ENCODE measurements at regions not wholly inside any gene's neighbourhood (a gene's known extent, or its start where the extent isn't known, plus 50 kb on each side); places are given as distances from the start of the nearest gene placed in this dataset.
"Not testable (repeated sequence)": the region's sequence is repeated elsewhere in the genome, so short reads cannot be mapped to it uniquely, and the experiment has no call there.

- DNase-seq, result no peak
These were observed 107.3 kb upstream of the POU3F1 start for GRCh38 chr1:38153778-38154470.

DNA sequence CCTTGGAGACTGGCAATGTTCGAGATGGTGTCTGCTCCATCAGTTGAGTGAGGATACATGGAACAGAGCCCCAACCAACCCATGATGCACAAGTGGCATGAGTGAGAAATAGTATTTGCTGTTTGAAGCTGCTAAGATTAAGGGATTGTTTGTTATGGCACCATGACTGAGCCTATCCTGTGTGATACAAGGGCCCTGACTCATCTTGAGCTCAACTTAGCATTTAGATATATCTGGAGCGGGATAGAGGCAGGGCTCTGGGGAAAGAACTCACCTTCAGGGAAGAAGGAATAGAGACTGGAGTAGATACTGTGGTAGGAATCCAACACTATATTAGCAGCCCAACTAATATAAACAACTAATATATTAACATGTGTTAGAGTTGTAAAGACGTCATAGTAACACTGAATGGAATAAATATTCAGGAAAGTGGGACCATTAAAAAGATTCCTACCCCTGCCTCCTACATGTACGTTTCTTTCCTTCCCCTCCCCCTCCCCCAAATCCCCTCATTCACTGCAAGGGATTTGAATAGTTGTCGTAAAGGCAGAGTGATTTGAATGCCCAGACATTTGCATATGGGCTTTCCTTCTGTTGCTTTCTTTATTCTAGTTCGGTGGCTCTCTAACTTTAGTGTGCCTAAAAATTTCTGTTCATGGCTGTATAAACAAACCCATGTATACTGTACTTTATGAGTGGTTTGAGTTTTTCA, 106.6 kb upstream of the POU3F1 start:
- no peak for DNase-seq

DNA sequence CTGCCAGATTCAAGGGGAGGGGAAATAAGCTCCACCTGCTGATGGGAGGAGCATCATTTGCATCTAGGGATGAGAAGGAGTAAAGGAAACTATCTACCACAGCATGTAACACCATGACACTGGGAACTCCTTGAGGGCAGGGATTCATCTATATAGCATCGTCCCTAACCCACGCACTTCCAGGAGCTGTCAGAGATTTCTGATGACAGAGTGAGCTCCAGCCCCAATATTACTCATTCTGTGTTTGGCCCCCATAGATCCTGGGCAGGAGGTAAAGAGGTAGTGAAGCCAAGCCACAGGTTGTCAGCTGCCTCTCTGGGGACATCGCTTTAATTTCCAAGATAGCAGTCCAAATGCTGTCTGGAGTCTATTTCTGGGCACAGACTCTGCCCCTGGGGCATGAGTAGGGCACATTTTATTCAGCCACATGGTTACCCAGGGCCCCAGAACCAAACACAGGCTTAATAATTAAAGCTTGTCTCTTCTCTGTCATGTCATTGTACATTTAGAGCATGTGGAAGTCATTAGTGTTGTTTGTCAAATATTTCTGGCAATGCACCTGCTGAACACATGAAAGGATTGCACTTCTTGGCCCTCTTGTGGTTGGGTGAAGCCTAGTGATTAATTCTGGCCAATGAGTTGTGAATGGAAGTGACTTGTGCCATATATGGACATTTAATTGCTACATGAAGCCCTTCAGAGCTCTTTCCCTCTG, 105.9 kb upstream of the POU3F1 start:
- no peak for DNase-seq

- DNase-seq, result no peak
These were observed 104.8 kb upstream of the POU3F1 start for GRCh38 chr1:38151399-38151798.

GRCh38 chr1:38146079-38146478, 99.5 kb upstream of the POU3F1 start:
- DNase-seq, result not testable (repeated sequence)

DNA sequence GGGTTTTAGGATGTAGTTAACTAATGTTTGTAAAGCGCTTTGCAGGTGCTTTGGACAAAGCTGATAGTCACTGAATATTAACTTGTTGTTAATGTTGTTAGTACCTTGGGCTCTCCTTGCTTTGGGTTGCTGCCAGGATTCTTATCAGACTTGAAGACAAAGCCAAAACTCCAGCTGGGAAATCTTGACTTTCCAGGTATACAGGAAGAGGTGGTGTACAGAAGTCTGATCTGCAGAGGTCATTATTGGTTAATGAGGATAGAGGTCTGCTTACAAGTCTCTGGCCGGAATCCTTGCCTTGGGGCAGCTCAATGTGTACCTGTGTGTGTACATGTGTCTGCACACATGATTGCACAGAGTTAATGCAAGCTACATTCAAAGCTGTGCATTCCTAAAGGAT, 96.0 kb upstream of the POU3F1 start:
- DNase-seq, result no peak

DNA sequence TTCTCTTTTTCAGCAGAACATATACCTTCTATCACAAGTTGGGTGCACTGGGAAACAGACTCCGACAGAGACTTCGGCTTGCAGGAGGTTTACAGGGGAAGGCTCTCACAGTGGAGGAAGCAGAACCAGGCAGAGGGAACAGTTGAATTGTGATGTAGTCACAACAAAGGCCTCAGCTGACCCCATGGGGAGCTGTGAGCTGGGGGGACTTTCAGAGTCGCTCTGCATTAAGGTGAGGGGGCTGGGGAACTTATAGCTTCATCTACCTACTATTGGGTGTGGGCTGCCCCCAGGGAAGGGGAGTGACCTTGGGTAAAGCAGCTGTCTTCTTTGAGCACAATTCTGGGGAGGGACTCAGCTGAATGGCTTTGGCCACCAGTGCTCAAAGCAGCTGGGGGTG, 94.9 kb upstream of the POU3F1 start:
- DNase-seq, result no peak

DNA sequence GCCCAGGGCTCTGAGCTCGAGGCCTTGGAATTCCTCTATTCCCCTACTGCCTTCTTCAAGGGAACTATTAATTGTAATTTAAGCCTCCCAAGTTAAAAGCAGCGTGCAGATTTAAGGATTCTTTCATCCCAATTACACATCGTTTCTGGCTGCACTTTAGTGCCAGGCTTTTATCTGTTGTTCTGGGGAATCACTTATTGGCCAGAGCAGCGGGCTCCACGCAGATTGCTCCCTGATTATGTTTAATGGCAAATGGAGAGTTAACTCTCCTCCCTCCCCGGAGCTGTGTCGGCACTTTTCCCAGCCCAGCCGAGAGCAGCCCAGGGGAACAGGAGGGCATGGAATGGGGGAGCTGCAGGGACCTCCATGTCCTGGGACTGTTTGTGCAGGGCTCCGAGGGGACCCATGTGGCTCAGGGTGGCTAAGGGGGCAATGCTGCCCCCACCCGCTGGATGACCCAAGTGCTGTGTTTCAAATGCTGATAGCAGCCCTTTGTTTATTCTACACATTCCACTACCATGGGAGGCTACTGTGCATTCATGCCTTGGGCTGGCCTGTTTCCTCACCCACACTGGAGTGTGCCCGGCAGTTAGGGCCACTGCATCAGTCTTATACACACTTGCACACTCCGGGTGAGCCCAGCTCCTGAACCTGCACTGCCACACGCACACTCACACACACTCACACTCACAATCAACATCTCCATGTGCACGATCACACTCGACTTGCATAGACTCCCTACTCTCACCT, 93.3 kb upstream of the POU3F1 start:
- no peak for DNase-seq

DNA sequence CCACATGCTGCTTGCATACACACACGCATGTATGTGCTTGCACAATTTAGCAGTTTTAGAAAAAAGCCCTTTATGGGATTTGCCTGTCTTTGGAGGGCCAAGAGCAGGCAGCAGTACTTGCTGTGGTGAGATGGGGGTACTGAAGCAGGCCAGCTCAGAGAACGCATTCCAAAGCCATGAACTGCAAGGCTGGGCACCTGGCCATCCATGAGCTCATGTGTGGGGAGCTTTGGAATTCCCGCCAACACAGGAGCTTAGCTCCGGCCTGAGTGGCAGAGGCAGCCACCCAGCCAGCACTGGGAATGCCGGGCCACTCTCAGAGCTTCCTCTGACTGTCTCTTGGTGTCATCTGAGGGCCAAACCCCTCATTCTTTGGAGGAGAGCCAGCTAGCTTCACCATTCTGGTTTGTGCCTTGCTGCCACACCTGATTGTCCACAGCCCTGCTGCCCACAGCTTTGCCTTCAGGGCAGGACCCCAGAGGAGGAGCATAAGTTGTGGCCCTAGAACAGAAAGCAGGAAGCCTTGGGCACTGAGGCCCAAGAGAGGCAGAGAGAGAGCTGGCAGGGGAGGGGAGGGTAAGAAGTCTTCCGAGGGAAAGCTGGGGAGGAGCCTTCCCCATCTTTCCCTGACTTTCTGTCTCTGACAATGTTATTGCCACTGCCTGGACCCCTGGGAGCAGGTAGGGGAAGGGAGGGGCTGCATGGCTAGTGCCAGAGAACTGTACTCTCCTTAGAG, 92.1 kb upstream of the POU3F1 start:
- no peak for DNase-seq

- DNase-seq, result no peak
These were observed 90.6 kb upstream of the POU3F1 start for GRCh38 chr1:38137164-38137563.

DNA sequence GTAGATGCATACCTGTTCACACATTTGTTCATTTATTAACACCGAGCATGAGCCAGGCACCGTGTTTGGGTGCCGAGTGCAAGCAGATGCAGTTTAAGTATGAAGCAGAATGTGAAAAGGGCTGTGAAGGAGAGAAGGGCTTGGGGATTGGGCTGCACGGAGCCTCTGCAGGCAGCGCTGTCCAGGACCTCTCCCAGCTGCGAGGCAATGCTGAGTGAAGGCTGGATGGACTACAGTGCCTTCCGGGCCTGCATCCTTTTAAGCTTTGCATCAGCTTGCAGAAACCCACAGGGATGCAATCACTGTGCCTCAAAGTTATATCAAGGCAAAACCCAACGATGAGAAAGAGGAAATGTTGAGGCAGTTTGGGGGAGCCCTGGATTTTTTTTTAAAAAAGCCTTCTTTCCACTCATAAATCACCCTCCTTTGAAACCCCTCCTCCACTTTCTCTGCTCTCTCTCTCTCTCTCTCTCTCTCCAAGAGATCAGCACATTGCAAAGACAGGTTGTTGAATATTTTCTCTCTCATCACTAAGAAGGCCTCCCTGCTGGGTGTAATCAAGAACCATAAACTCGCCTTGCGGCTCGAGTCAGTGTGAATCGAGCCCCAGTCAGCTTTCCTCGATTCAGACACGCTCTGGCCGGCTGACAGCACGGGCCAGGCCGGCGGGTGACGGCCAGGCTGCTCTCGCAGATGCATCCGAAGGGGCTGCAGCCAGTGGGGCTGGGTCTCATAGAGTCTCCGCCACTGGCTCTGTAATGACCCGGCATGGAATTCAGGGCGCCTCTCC, 89.2 kb upstream of the POU3F1 start:
- no peak for DNase-seq

DNA sequence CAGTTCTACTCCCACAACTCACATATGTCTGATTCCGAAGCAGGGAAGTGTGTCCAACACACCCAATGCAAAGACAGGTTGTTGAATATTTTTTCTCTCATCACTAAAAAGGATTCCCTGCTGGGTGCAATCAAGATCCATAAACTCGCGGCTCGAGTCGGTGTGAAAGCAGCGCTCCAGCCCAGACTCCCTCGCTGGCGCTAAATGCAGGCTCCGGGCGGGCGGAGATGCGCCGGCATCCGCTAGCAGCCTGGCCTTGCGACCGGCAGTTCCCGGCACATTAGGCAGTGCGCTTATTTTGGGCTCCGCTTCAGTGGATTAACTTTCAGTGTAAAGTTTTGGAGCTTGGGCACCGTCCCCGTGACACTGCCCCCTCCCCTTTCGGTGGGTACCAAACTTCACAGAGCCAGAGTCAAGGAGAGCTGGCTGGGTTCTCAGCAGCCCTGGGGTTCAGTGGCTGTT, 87.7 kb upstream of the POU3F1 start:
- no peak for DNase-seq

- no peak for DNase-seq
These were observed 87.2 kb upstream of the POU3F1 start for GRCh38 chr1:38133756-38134155.

DNA sequence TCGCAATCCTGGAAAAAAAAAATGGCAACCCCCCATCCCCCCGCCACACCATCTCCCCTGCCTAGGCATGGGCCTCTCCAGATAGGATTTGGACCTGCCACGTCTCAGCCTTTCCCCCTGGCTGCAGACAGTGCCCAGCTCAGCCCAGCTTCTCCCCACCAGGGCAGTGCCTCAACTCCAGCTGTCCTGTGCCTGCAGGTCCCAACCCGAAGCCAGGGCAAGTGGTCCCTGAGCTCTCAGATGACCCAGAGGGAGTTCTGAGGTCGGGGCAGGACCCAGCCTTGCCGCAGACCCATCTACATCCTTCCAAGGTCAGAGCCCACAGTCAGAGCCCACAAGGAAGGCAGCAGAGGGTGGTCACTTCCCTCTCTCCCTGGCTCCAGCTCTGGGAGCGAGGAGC, 86.7 kb upstream of the POU3F1 start:
- no peak for DNase-seq

GRCh38 chr1:38132681-38133080, 86.1 kb upstream of the POU3F1 start:
- DNase-seq, result no peak

DNA sequence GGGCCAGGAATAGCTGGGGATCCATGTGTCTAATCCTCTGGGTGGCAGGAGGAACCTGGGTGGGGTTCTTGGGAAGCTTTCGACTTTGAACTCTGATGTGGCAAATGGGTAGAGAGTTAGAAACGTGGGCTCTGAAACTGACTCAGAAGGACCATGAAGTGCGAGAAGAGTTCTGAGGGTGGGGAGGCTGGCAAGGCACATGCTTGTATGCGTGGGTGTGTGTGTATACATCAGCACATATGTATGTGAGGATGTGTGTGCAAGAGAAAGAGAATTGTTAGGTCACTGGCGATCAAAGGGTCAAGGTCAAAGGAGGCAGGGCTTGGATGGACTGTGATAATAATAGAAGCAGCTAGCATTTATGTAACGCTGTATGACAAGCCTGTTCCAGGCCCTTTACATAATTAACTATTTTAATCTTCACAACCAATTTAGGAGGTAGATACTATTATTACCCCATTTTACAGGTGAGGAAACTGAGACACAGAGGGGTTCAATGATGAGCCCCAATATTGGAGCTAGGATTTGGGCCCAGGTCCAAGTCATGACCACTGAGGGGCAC, 84.5 kb upstream of the POU3F1 start:
- DNase-seq, result no peak

- no peak for DNase-seq
These were observed 83.4 kb upstream of the POU3F1 start for GRCh38 chr1:38129971-38130370.

GRCh38 chr1:38129473-38129872, 82.9 kb upstream of the POU3F1 start:
- no peak for DNase-seq

GRCh38 chr1:38128926-38129453, 82.4 kb upstream of the POU3F1 start:
- DNase-seq, result no peak

DNA sequence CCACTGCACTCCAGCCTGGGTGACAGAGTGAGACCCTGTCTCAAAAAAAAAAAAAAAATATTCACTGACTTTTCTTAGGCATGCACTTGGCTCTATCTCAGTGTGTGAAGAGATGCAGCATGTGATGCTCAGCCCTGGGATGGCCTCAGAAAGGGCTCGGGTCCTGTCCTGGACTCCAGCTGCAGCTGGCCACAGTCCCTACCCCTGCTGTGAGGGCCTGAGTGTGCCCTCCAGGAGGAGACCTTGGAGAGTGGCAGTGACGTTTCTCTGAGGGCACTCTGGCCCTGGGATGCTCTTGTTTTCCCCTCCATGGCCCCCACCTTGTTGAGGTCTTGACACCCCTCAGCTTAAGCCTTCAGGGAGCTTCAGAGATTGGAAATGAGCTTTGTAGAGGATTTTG, 81.9 kb upstream of the POU3F1 start:
- DNase-seq, result no peak

DNA sequence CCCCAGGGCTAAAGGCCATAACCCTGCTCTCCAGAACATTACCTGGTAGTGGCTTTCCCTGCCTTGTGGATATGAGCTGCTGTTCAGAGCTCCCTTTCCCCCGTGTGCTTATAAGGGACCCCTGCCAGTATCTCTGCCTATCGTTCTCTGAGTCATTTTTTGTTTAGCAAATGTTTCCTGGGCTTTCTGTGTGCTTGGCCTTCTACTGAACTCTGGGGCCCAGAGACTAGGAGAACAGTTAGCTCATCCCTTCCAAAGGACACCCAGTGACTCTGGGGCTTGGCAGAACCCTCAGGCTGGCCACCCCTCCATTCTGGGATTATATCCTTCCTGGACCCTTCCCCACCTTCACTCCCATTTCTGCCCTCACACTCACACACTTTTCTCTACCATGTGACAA, 80.8 kb upstream of the POU3F1 start:
- no peak for DNase-seq
